Osteoblast (primary cell): ENCODE measurements at regions not wholly inside any gene's neighbourhood (a gene's known extent, or its start where the extent isn't known, plus 50 kb on each side); places are given as distances from the start of the nearest gene placed in this dataset.

Experiments
- DNase-seq: peaks from one replicate; pipeline ENCODE4 v3.0.0; 2011; ENCODE audit warnings: low spot score, mixed read lengths; ENCODE audit not compliant: insufficient read length; ENCODE audit errors: missing footprints
- H2AFZ ChIP-seq: 2 replicates; pipeline ENCODE4 v1.6.0; 2011; ENCODE audit warnings: mild to moderate bottlenecking, low read length
- H3K27ac ChIP-seq: 2 replicates; pipeline ENCODE4 v1.5.1; 2011; ENCODE audit warnings: mild to moderate bottlenecking, low read depth, low read length, moderate library complexity
- H3K27me3 ChIP-seq: 2 replicates; pipeline ENCODE4 v1.6.0; 2012; ENCODE audit warnings: mild to moderate bottlenecking, control low read depth, inconsistent platforms, low read length, moderate library complexity; ENCODE audit not compliant: insufficient read depth
- H3K36me3 ChIP-seq: 2 replicates; pipeline ENCODE4 v1.5.1; 2011; ENCODE audit warnings: mild to moderate bottlenecking, low read length, control low read depth, moderate library complexity; ENCODE audit not compliant: insufficient read depth
- H3K4me1 ChIP-seq: 2 replicates; pipeline ENCODE4 v1.5.1; 2011; ENCODE audit warnings: mild to moderate bottlenecking, low read length, control low read depth, moderate library complexity; ENCODE audit not compliant: insufficient read depth
- H3K4me2 ChIP-seq: 2 replicates; pipeline ENCODE4 v1.6.0; 2011; ENCODE audit warnings: mild to moderate bottlenecking, low read length; ENCODE audit not compliant: insufficient read depth
- H3K4me3 ChIP-seq: fragments of 200-600 bp; sonication (generic); 3 replicates; pipeline ENCODE4 v1.5.1; 2012; ENCODE audit warnings: mild to moderate bottlenecking, low read length, inconsistent platforms; ENCODE audit not compliant: insufficient read depth
- H3K79me2 ChIP-seq: 2 replicates; pipeline ENCODE4 v1.6.0; 2012; ENCODE audit warnings: mild to moderate bottlenecking, low read length, control low read depth, inconsistent platforms; ENCODE audit not compliant: insufficient read depth
- H3K9me3 ChIP-seq: 2 replicates; pipeline ENCODE4 v1.5.1; 2011; ENCODE audit warnings: low read depth, low read length, control low read depth
- H4K20me1 ChIP-seq: 2 replicates; pipeline ENCODE4 v1.6.0; 2012; ENCODE audit warnings: mild to moderate bottlenecking, low read length, control low read depth; ENCODE audit not compliant: insufficient read depth
- TF ChIP-seq, protein P1 (sequence below): IDR thresholded peaks from 2 replicates; pipeline ENCODE4 v1.5.1; 2011; ENCODE audit warnings: mild to moderate bottlenecking, low read depth, low read length, moderate library complexity; ENCODE audit errors: extremely low read depth

GRCh38 chr12:91561958-91562325, 379.3 kb upstream of the DCN start:
- H3K4me3 ChIP-seq = no peak overlapping the region
- H3K27me3 ChIP-seq = no peaks in the 10 kb centered on the region
- no peaks in the 10 kb centered on the region for H3K9me3 ChIP-seq
- no peaks in the 10 kb centered on the region for H3K79me2 ChIP-seq
- H3K27ac ChIP-seq = no peak overlapping the region
- no peaks in the 10 kb centered on the region for H3K36me3 ChIP-seq
- H2AFZ ChIP-seq = peak overlapping the region; percentile 73
- DNase-seq = no peak
- TF ChIP-seq, protein P1, sequence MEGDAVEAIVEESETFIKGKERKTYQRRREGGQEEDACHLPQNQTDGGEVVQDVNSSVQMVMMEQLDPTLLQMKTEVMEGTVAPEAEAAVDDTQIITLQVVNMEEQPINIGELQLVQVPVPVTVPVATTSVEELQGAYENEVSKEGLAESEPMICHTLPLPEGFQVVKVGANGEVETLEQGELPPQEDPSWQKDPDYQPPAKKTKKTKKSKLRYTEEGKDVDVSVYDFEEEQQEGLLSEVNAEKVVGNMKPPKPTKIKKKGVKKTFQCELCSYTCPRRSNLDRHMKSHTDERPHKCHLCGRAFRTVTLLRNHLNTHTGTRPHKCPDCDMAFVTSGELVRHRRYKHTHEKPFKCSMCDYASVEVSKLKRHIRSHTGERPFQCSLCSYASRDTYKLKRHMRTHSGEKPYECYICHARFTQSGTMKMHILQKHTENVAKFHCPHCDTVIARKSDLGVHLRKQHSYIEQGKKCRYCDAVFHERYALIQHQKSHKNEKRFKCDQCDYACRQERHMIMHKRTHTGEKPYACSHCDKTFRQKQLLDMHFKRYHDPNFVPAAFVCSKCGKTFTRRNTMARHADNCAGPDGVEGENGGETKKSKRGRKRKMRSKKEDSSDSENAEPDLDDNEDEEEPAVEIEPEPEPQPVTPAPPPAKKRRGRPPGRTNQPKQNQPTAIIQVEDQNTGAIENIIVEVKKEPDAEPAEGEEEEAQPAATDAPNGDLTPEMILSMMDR = no peak
- H3K4me1 ChIP-seq = peaks cover 9% of the 10 kb centered on the region
- no peaks in the 10 kb centered on the region for H4K20me1 ChIP-seq
- peak overlapping the region; percentile 37 for H3K4me2 ChIP-seq

GRCh38 chr12:91561301-91561957, 378.8 kb upstream of the DCN start:
- H3K4me1 ChIP-seq = peaks cover 9% of the 10 kb centered on the region
- H3K79me2 ChIP-seq = no peaks in the 10 kb centered on the region
- H4K20me1 ChIP-seq = no peaks in the 10 kb centered on the region
- no peaks in the 10 kb centered on the region for H3K9me3 ChIP-seq
- no peaks in the 10 kb centered on the region for H3K36me3 ChIP-seq
- H3K4me3 ChIP-seq = no peak overlapping the region
- H2AFZ ChIP-seq = no peak overlapping the region
- H3K27me3 ChIP-seq = no peaks in the 10 kb centered on the region
- TF ChIP-seq, protein P1 = no peak
- H3K27ac ChIP-seq = no peak overlapping the region
- no peak for DNase-seq
- no peak overlapping the region for H3K4me2 ChIP-seq

GRCh38 chr12:91556909-91557308, 374.3 kb upstream of the DCN start:
- H3K79me2 ChIP-seq = no peaks in the 10 kb centered on the region
- no peak for DNase-seq
- no peaks in the 10 kb centered on the region for H3K4me1 ChIP-seq
- H3K27me3 ChIP-seq = no peaks in the 10 kb centered on the region
- H3K9me3 ChIP-seq = no peaks in the 10 kb centered on the region
- H3K4me2 ChIP-seq = no peak overlapping the region
- H3K27ac ChIP-seq = no peak overlapping the region
- TF ChIP-seq, protein P1 = no peak
- H3K36me3 ChIP-seq = no peaks in the 10 kb centered on the region
- H4K20me1 ChIP-seq = no peaks in the 10 kb centered on the region
- no peak overlapping the region for H2AFZ ChIP-seq
- no peak overlapping the region for H3K4me3 ChIP-seq

- Histone ChIP-seq H3K36me3 (no peaks in the 10 kb centered on the region), H3K27ac (no peak overlapping the region), H3K79me2 (no peaks in the 10 kb centered on the region), H3K27me3 (no peaks in the 10 kb centered on the region), H3K4me3 (no peak overlapping the region), H3K9me3 (no peaks in the 10 kb centered on the region), H2AFZ (no peak overlapping the region), H3K4me2 (no peak overlapping the region), H4K20me1 (no peaks in the 10 kb centered on the region), H3K4me1 (no peaks in the 10 kb centered on the region)
- TF ChIP-seq, protein P1 = no peak
- no peak for DNase-seq
These were observed 373.1 kb upstream of the DCN start for GRCh38 chr12:91555436-91556415.
